ENCODE measurements at regions not wholly inside any gene's neighbourhood (a gene's known extent, or its start where the extent isn't known, plus 50 kb on each side); places are given as distances from the start of the nearest gene placed in this dataset.
"Not testable (repeated sequence)": the region's sequence is repeated elsewhere in the genome, so short reads cannot be mapped to it uniquely, and the experiment has no call there.

GRCh38 chr4:85030156-85030555 is 63.7 kb upstream of the WDFY3 start:
- 90% methylated on average over 3 of the region's 3 CpGs for WGBS
- DNase-seq (ENCODE audit: extremely low spot score): no peak
- Histone ChIP-seq H3K9me3 (peaks cover 0 to 17% (median 8%) of the 10 kb centered on the region in 4 donors), H3K4me3 (no peak overlapping the region), H3K36me3 (no peaks in the 10 kb centered on the region), H3K4me1 (no peaks in the 10 kb centered on the region), H3K27ac (replicated peaks in 1 of 4) (no peak overlapping the region), H3K27me3 (no peaks in the 10 kb centered on the region)
- intact Hi-C loops (cut with DNase I): no loop called here
- TF ChIP-seq POLR2AphosphoS5 (IDR thresholded peaks at IDR 0.05): no peak

- H3K27me3 ChIP-seq; H3K27ac ChIP-seq (replicated peaks in 1 of 4); H3K4me3 ChIP-seq; H3K36me3 ChIP-seq; H3K4me1 ChIP-seq; DNase-seq (ENCODE audit: extremely low spot score); intact Hi-C loops (cut with DNase I): not testable (repeated sequence)
- H3K9me3 ChIP-seq: peaks cover 0 to 17% (median 8%) of the 10 kb centered on the region in 4 donors
- 87% methylated on average over 6 of the region's 6 CpGs for WGBS
Measured at GRCh38 chr4:85033838-85034237, 67.3 kb upstream of the WDFY3 start.

- TF ChIP-seq EP300 (IDR thresholded peaks at IDR 0.05) (no peak), CTCF (IDR thresholded peaks at IDR 0.05) (no peak), POLR2A (IDR thresholded peaks at IDR 0.05; ENCODE audit: low read depth) (no peak), POLR2AphosphoS5 (IDR thresholded peaks at IDR 0.05) (no peak)
- Histone ChIP-seq H3K27me3 (peaks cover 0 to 7% (median 0%) of the 10 kb centered on the region in 4 donors), H3K4me1 (no peaks in the 10 kb centered on the region), H3K9me3 (peaks cover 0 to 8% (median 2%) of the 10 kb centered on the region in 4 donors), H3K36me3 (no peaks in the 10 kb centered on the region), H3K4me3 (no peak overlapping the region), H3K27ac (replicated peaks in 1 of 4) (no peak overlapping the region)
- intact Hi-C loops (cut with DNase I): no loop called here
- 71% methylated on average over 1 of the region's 1 CpG for WGBS
- no peak for DNase-seq (ENCODE audit: extremely low spot score)
Measured at GRCh38 chr4:85039526-85039925, 73.0 kb upstream of the WDFY3 start.

DNA sequence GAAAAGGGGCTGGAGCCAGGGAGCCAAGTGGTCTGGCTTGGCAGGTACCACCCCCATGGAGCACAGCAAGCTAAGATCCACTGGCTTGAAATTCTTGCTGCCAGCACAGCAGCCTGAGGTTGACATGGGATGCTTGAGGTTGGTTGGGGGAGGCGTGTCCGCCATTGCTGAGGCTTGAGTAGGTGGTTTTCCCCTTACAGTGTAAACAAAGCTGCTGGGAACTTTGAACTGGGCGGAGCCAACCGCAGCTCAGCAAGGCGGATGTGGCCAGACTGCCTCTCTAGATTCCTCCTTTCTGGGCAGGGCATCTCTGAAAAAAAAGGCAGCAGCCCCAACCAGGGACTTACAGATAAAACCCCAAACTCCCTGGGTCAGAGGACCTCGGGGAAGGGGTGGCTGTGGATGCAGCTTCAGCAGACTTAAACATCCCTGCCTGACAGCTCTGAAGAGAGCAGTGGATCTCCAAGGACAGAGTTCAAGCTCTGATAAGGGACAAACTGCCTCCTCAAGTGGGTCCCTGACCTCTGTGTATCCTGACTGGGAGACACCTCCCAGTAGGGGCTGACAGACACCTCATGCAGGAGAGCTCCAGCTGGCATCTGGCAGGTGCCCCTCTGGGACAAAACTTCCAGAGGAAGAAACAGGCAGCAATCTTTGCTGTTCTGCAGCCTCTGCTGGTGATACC is 77.5 kb upstream of the WDFY3 start:
- DNase-seq (ENCODE audit: extremely low spot score); H3K4me3 ChIP-seq; intact Hi-C loops (cut with DNase I); H3K9me3 ChIP-seq; H3K27ac ChIP-seq (replicated peaks in 1 of 4); H3K4me1 ChIP-seq; H3K36me3 ChIP-seq; H3K27me3 ChIP-seq: not testable (repeated sequence)
- 88% methylated on average over 6 of the region's 6 CpGs for WGBS

- Histone ChIP-seq H3K27ac (replicated peaks in 1 of 4) (no peak overlapping the region), H3K27me3 (no peaks in the 10 kb centered on the region), H3K36me3 (no peaks in the 10 kb centered on the region), H3K4me1 (no peaks in the 10 kb centered on the region), H3K4me3 (no peak overlapping the region), H3K9me3 (peaks cover 0 to 5% (median 0%) of the 10 kb centered on the region in 4 donors)
- WGBS: 50% methylated on average over 1 of the region's 1 CpG
- intact Hi-C loops (cut with DNase I): no loop called here
- no peak for DNase-seq (ENCODE audit: extremely low spot score)
- TF ChIP-seq EP300 (IDR thresholded peaks at IDR 0.05) (no peak), POLR2A (IDR thresholded peaks at IDR 0.05; ENCODE audit: low read depth) (no peak), POLR2AphosphoS5 (IDR thresholded peaks at IDR 0.05) (no peak), CTCF (IDR thresholded peaks at IDR 0.05) (no peak)
Measured at GRCh38 chr4:85050736-85051135, 84.2 kb upstream of the WDFY3 start.

DNA sequence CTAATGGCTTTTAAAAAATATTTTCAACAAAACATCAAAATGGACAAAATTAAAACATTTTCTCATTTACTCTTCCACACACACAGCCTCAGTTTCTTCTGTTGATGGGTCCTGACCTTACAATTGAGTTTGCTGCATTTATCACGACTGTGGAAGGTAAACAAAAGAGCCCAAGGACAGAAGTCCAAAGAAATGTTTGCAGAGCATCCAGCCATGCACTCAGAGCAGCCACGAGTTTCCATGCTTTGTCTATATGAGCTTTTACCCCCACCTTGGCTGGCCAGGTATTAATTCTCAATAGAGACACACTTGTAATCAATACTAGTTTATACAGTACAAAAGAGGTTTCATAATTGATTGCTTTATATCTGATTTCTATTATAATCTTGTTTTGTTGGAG is 85.0 kb upstream of the WDFY3 start:
- intact Hi-C loops (cut with DNase I): no loop called here
- no peak for DNase-seq (ENCODE audit: extremely low spot score)
- Histone ChIP-seq H3K4me1 (no peaks in the 10 kb centered on the region), H3K27me3 (no peaks in the 10 kb centered on the region), H3K27ac (replicated peaks in 1 of 4) (no peak overlapping the region), H3K4me3 (no peak overlapping the region), H3K9me3 (peaks cover 0 to 5% (median 0%) of the 10 kb centered on the region in 4 donors), H3K36me3 (no peaks in the 10 kb centered on the region)
- TF ChIP-seq POLR2A (IDR thresholded peaks at IDR 0.05; ENCODE audit: low read depth): no peak
- TF ChIP-seq POLR2AphosphoS5 (IDR thresholded peaks at IDR 0.05): no peak
- TF ChIP-seq EP300 (IDR thresholded peaks at IDR 0.05): no peak
- no peak for TF ChIP-seq CTCF (IDR thresholded peaks at IDR 0.05)
- WGBS: 48% methylated on average over 2 of the region's 2 CpGs

- H3K27ac ChIP-seq (replicated peaks in 1 of 4); H3K27me3 ChIP-seq; intact Hi-C loops (cut with DNase I): not testable (repeated sequence)
Measured at GRCh38 chr4:85054925-85055324, 88.4 kb upstream of the WDFY3 start.

More at GRCh38 chr4:85054925-85055324, 88.4 kb upstream of the WDFY3 start:
- not testable (repeated sequence) for H3K9me3 ChIP-seq; DNase-seq (ENCODE audit: extremely low spot score); H3K4me3 ChIP-seq; H3K4me1 ChIP-seq; H3K36me3 ChIP-seq
- WGBS: 60% methylated on average over 3 of the region's 3 CpGs

All from esophagus muscularis mucosa (tissue), 4 donors.